Stomach (tissue), 4 donors: ENCODE measurements at regions not wholly inside any gene's neighbourhood (a gene's known extent, or its start where the extent isn't known, plus 50 kb on each side); places are given as distances from the start of the nearest gene placed in this dataset.

ENCODE experiments used
- POLR2A ChIP-seq, 4 donors: fragments of 450-650 bp; IDR thresholded peaks; one replicate each; pipeline ENCODE4 v1.6.1; 2016; ENCODE audit warnings: antibody characterized with exemption in 4 of 4, control low read depth in 2 of 4, mild to moderate bottlenecking in 1 of 4, moderate library complexity in 1 of 4
- TF ChIP-seq, protein P1 (sequence below), 7 experiments: fragments of 450-650 bp in 4 of 7; fragments of 200-600 bp in 3 of 7; sonication (generic) in 3 of 7; IDR thresholded peaks; one replicate each; pipeline ENCODE4 v1.5.1; 2016 to 2019; ENCODE audit warnings: antibody characterized with exemption in 7 of 7, control low read depth in 2 of 7, mild to moderate bottlenecking in 1 of 7

DNA sequence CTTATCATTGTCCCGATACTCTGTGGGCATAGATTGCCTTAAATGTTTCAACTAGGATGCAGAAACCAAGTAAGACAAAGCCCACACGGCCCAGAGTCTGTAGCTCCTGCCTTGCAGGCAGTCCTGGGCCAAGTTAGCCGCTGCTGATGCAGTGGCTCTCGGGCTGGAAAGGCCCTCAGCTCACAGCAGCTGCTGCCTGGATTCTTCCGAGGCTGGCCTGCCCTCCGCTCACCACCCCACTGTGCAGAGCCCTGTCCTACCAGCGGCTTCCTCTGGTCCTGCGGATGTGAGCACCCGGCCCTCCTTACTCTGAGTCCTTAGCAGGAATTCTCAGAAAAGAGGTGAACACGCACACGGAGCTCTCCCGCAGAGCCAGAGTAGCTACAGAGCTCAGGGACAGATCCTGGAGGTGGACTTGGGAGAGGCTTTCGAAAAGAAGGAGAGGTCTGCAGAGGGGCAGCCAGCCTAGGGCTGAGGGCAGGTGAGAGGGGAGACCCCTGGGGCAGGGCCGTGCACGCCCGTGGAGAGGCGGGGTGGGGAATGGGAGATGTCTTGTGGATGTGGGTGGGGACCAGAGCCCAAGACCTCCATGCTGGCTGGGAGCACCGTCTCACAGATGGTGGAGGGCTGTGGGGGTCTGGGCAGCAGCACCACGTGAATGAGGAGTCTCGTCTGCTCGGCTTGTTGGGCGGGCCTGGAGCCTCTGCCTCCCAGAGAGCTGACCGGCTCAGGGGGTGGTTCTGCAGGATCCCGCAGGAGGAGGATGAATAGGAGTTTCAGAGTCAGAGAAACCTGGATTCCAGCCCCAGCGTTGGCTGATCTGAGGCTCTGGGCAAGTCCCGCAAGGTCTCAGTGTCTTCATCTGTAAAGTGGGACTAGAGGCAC lies 117.4 kb upstream of the B3GAT1 start:
- TF ChIP-seq, protein P1, sequence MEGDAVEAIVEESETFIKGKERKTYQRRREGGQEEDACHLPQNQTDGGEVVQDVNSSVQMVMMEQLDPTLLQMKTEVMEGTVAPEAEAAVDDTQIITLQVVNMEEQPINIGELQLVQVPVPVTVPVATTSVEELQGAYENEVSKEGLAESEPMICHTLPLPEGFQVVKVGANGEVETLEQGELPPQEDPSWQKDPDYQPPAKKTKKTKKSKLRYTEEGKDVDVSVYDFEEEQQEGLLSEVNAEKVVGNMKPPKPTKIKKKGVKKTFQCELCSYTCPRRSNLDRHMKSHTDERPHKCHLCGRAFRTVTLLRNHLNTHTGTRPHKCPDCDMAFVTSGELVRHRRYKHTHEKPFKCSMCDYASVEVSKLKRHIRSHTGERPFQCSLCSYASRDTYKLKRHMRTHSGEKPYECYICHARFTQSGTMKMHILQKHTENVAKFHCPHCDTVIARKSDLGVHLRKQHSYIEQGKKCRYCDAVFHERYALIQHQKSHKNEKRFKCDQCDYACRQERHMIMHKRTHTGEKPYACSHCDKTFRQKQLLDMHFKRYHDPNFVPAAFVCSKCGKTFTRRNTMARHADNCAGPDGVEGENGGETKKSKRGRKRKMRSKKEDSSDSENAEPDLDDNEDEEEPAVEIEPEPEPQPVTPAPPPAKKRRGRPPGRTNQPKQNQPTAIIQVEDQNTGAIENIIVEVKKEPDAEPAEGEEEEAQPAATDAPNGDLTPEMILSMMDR (IDR thresholded peaks at IDR 0.05) = no peak
- no peak for TF ChIP-seq POLR2A (IDR thresholded peaks at IDR 0.05)
